ENCODE measurements at regions not wholly inside any gene's neighbourhood (a gene's known extent, or its start where the extent isn't known, plus 50 kb on each side); places are given as distances from the start of the nearest gene placed in this dataset.

GRCh38 chr16:73253922-73254480 lies 206.1 kb upstream of the ZFHX3 start:
- WGBS, 2 donors, result 86 to 87% methylated on average over 3 of the region's 3 CpGs
- Histone ChIP-seq H3K4me1 (ENCODE audit: control insufficient read depth in 5 of 5, insufficient read depth in 5 of 5, low read length in 5 of 5) (peaks cover 0 to 7% (median 3%) of the 10 kb centered on the region in 5 donors), H3K9me3 (ENCODE audit: control insufficient read depth in 4 of 4, insufficient read depth in 3 of 4, low read length in 3 of 4) (peaks cover 0 to 4% (median 0%) of the 10 kb centered on the region in 4 donors), H3K27me3 (ENCODE audit: control insufficient read depth in 3 of 3, insufficient read depth in 3 of 3, low read length in 2 of 3) (no peaks in the 10 kb centered on the region), H3K36me3 (ENCODE audit: control insufficient read depth in 4 of 4, insufficient read depth in 4 of 4, low read length in 4 of 4) (no peaks in the 10 kb centered on the region), H3K9ac (ENCODE audit: insufficient read depth in 1 of 2, low read length in 2 of 2) (no peak overlapping the region), H3K4me3 (no peak overlapping the region), H3K27ac (ENCODE audit: low read depth in 1 of 2, low read length in 1 of 2) (no peak overlapping the region)
- ATAC-seq (ENCODE audit: insufficient read depth, low FRiP score), result no peak
- DNase-seq, result no peak
- TF ChIP-seq, protein P1, sequence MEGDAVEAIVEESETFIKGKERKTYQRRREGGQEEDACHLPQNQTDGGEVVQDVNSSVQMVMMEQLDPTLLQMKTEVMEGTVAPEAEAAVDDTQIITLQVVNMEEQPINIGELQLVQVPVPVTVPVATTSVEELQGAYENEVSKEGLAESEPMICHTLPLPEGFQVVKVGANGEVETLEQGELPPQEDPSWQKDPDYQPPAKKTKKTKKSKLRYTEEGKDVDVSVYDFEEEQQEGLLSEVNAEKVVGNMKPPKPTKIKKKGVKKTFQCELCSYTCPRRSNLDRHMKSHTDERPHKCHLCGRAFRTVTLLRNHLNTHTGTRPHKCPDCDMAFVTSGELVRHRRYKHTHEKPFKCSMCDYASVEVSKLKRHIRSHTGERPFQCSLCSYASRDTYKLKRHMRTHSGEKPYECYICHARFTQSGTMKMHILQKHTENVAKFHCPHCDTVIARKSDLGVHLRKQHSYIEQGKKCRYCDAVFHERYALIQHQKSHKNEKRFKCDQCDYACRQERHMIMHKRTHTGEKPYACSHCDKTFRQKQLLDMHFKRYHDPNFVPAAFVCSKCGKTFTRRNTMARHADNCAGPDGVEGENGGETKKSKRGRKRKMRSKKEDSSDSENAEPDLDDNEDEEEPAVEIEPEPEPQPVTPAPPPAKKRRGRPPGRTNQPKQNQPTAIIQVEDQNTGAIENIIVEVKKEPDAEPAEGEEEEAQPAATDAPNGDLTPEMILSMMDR (IDR thresholded peaks at IDR 0.05; ENCODE audit: control extremely low read depth, extremely low read depth), result no peak

- peaks cover 0 to 4% (median 0%) of the 10 kb centered on the region in 4 donors for H3K9me3 ChIP-seq (ENCODE audit: control insufficient read depth in 4 of 4, insufficient read depth in 3 of 4, low read length in 3 of 4)
- H3K9ac ChIP-seq (ENCODE audit: insufficient read depth in 1 of 2, low read length in 2 of 2), result no peak overlapping the region
- ATAC-seq (ENCODE audit: insufficient read depth, low FRiP score), result no peak
- H3K36me3 ChIP-seq (ENCODE audit: control insufficient read depth in 4 of 4, insufficient read depth in 4 of 4, low read length in 4 of 4), result no peaks in the 10 kb centered on the region
- DNase-seq, result peak in 1 of 3 donors; percentile 53
- WGBS, 2 donors, result 46 to 58% methylated on average over 10 of the region's 10 CpGs
- H3K4me1 ChIP-seq (ENCODE audit: control insufficient read depth in 5 of 5, insufficient read depth in 5 of 5, low read length in 5 of 5), result peaks cover 0 to 7% (median 3%) of the 10 kb centered on the region in 5 donors
- H3K27me3 ChIP-seq (ENCODE audit: control insufficient read depth in 3 of 3, insufficient read depth in 3 of 3, low read length in 2 of 3), result no peaks in the 10 kb centered on the region
- no peak overlapping the region for H3K27ac ChIP-seq (ENCODE audit: low read depth in 1 of 2, low read length in 1 of 2)
- no peak overlapping the region for H3K4me3 ChIP-seq
- TF ChIP-seq, protein P1 (IDR thresholded peaks at IDR 0.05; ENCODE audit: control extremely low read depth, extremely low read depth), result no peak
These were observed 204.5 kb upstream of the ZFHX3 start for GRCh38 chr16:73252446-73252845.

GRCh38 chr16:73251608-73252007 lies 203.7 kb upstream of the ZFHX3 start:
- TF ChIP-seq, protein P1 (IDR thresholded peaks at IDR 0.05; ENCODE audit: control extremely low read depth, extremely low read depth), result no peak
- H3K4me1 ChIP-seq (ENCODE audit: control insufficient read depth in 5 of 5, insufficient read depth in 5 of 5, low read length in 5 of 5), result peaks cover 0 to 7% (median 3%) of the 10 kb centered on the region in 5 donors
- no peaks in the 10 kb centered on the region for H3K36me3 ChIP-seq (ENCODE audit: control insufficient read depth in 4 of 4, insufficient read depth in 4 of 4, low read length in 4 of 4)
- H3K9me3 ChIP-seq (ENCODE audit: control insufficient read depth in 4 of 4, insufficient read depth in 3 of 4, low read length in 3 of 4), result peaks cover 0 to 4% (median 0%) of the 10 kb centered on the region in 4 donors
- no peaks in the 10 kb centered on the region for H3K27me3 ChIP-seq (ENCODE audit: control insufficient read depth in 3 of 3, insufficient read depth in 3 of 3, low read length in 2 of 3)
- no peak for DNase-seq
- H3K4me3 ChIP-seq, result no peak overlapping the region
- 86 to 94% methylated on average over 7 of the region's 7 CpGs for WGBS, 2 donors
- H3K27ac ChIP-seq (ENCODE audit: low read depth in 1 of 2, low read length in 1 of 2), result no peak overlapping the region
- ATAC-seq (ENCODE audit: insufficient read depth, low FRiP score), result no peak
- H3K9ac ChIP-seq (ENCODE audit: insufficient read depth in 1 of 2, low read length in 2 of 2), result peak overlapping the region in 1 of 2 donors; percentile 23

DNA sequence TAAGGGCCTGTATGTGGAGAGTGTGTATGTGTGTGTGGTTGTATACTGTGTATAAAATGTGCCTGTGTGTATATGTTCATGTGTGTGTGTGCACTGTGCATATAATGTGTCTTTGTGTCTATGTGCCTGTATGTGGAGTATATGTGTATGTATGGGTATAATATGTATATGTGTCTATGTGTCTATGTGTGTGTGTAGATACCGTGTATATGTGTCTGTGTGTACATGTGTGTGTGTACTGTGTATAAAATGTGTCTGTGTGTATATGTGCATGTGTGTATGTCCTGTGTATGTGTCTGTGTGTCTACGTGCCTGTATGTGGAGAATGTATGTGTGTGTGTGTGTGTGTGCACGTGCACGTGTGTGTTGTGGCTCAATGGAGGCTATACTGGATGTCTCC lies 200.4 kb upstream of the ZFHX3 start:
- Histone ChIP-seq H3K36me3 (ENCODE audit: control insufficient read depth in 4 of 4, insufficient read depth in 4 of 4, low read length in 4 of 4) (no peaks in the 10 kb centered on the region), H3K4me3 (no peak overlapping the region), H3K9me3 (ENCODE audit: control insufficient read depth in 4 of 4, insufficient read depth in 3 of 4, low read length in 3 of 4) (no peaks in the 10 kb centered on the region), H3K4me1 (ENCODE audit: control insufficient read depth in 5 of 5, insufficient read depth in 5 of 5, low read length in 5 of 5) (peaks cover 0 to 7% (median 3%) of the 10 kb centered on the region in 5 donors), H3K27me3 (ENCODE audit: control insufficient read depth in 3 of 3, insufficient read depth in 3 of 3, low read length in 2 of 3) (no peaks in the 10 kb centered on the region), H3K27ac (ENCODE audit: low read depth in 1 of 2, low read length in 1 of 2) (no peak overlapping the region), H3K9ac (ENCODE audit: insufficient read depth in 1 of 2, low read length in 2 of 2) (no peak overlapping the region)
- DNase-seq, result no peak
- TF ChIP-seq, protein P1 (IDR thresholded peaks at IDR 0.05; ENCODE audit: control extremely low read depth, extremely low read depth), result no peak
- no peak for ATAC-seq (ENCODE audit: insufficient read depth, low FRiP score)
- 93 to 94% methylated on average over 4 of the region's 4 CpGs for WGBS, 2 donors

Data from lung (tissue), 11 donors.